ENCODE measurements at regions not wholly inside any gene's neighbourhood (a gene's known extent, or its start where the extent isn't known, plus 50 kb on each side); places are given as distances from the start of the nearest gene placed in this dataset.

GRCh38 chr17:33848433-33848832 is 406.7 kb upstream of the CCL2 start:
- Histone ChIP-seq H3K4me3 (no peak overlapping the region), H3K9me3 (no peaks in the 10 kb centered on the region), H3K4me1 (ENCODE audit: low read depth) (no peaks in the 10 kb centered on the region), H3K36me3 (ENCODE audit: low read depth) (no peaks in the 10 kb centered on the region)
- intact Hi-C loops (cut with DNase I, micrococcal nuclease), result no loop called here
- no peak for ATAC-seq
- TF ChIP-seq CTCF (IDR thresholded peaks at IDR 0.05), result no peak
- no peak for DNase-seq

- no peak for DNase-seq
- no peak for TF ChIP-seq CTCF (IDR thresholded peaks at IDR 0.05)
- intact Hi-C loops (cut with DNase I, micrococcal nuclease), result no loop called here
- Histone ChIP-seq H3K9me3 (no peaks in the 10 kb centered on the region), H3K4me1 (ENCODE audit: low read depth) (no peaks in the 10 kb centered on the region), H3K4me3 (no peak overlapping the region), H3K36me3 (ENCODE audit: low read depth) (no peaks in the 10 kb centered on the region)
- ATAC-seq, result no peak
Measured at GRCh38 chr17:33854596-33854995, 400.5 kb upstream of the CCL2 start.

- no peak for TF ChIP-seq CTCF (IDR thresholded peaks at IDR 0.05)
- no peaks in the 10 kb centered on the region for H3K4me1 ChIP-seq (ENCODE audit: low read depth)
- no peak overlapping the region for H3K4me3 ChIP-seq
- intact Hi-C loops (cut with DNase I, micrococcal nuclease), result no loop called here
- no peaks in the 10 kb centered on the region for H3K36me3 ChIP-seq (ENCODE audit: low read depth)
- H3K9me3 ChIP-seq, result no peaks in the 10 kb centered on the region
- DNase-seq (no peak), ATAC-seq (no peak)
Measured at GRCh38 chr17:33858121-33858520, 397.0 kb upstream of the CCL2 start.

GRCh38 chr17:33858682-33859081 is 396.4 kb upstream of the CCL2 start:
- TF ChIP-seq CTCF (IDR thresholded peaks at IDR 0.05), result no peak
- DNase-seq, result no peak
- ATAC-seq, result no peak
- intact Hi-C loops (cut with DNase I, micrococcal nuclease), result no loop called here
- H3K4me3 ChIP-seq, result no peak overlapping the region
- no peaks in the 10 kb centered on the region for H3K9me3 ChIP-seq
- no peaks in the 10 kb centered on the region for H3K4me1 ChIP-seq (ENCODE audit: low read depth)
- no peaks in the 10 kb centered on the region for H3K36me3 ChIP-seq (ENCODE audit: low read depth)

DNA sequence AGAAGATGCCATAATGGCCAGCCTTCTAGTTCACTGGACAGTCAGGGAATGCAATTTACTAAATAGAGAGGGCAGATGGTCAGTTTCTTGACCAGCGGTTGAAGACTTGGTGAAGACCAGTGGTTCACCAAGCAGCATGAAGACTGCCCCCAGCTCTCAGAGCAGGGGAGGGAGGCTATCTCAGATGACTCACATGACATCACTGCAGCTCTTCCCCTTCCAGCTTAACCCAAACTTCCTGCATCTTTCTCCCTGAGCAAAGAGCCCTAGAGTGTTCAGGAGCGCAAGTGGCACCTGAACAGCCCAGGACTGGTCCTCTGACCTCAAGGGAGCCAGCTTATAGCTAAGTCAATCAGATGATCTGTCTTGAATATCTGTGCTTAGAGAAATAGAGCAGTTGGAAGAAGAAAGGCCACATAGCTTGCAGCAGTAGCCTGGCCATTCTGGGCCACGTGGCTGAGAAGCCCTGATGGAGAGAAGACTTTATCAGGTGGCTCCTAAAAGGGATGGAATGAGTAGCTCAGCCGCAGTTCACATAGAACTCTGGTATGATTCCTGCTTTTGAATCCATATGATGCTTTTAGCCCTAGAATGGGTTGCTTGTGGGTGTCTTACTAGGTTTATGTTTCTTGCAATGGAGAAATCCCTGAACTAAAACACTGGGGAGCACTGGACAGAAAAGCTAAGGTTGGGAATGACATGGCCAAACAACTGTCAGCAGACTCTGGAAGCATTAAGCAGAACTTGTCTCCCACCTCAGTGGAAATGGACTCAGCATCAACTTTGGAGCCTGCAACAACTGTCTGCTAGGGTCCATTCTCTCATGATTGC is 392.1 kb upstream of the CCL2 start:
- ATAC-seq, result no peak
- DNase-seq, result no peak
- Histone ChIP-seq H3K4me1 (ENCODE audit: low read depth) (no peaks in the 10 kb centered on the region), H3K4me3 (no peak overlapping the region), H3K9me3 (no peaks in the 10 kb centered on the region), H3K36me3 (ENCODE audit: low read depth) (no peaks in the 10 kb centered on the region)
- TF ChIP-seq CTCF (IDR thresholded peaks at IDR 0.05), result no peak
- intact Hi-C loops (cut with DNase I, micrococcal nuclease), result no loop called here
